ENCODE measurements at regions not wholly inside any gene's neighbourhood (a gene's known extent, or its start where the extent isn't known, plus 50 kb on each side); places are given as distances from the start of the nearest gene placed in this dataset.

GRCh38 chr7:110337646-110338045 lies 753.3 kb upstream of the LRRN3 start:
- DNase-seq = no peak

GRCh38 chr7:110347081-110347480 lies 743.8 kb upstream of the LRRN3 start:
- no peak for DNase-seq

DNA sequence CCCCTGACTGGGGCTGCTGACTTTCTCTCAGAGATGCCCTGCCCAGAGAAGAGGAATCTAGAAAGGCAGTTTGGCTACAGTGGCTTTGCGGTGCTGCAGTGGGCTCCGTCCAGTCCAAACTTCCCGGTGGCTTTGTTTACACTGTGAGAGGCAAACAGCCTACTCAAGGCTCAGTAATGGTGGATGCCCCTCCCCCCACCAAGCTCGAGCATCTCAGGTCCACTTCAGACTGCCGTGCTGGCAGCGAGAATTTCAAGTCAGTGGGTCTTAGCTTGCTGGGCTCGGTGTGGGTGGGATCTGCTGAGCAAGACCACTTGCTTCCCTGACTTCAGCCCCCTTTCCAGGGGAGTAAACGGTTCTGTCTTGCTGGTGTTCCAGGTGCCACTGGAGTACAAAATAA lies 734.5 kb upstream of the LRRN3 start:
- no peak for DNase-seq

DNA sequence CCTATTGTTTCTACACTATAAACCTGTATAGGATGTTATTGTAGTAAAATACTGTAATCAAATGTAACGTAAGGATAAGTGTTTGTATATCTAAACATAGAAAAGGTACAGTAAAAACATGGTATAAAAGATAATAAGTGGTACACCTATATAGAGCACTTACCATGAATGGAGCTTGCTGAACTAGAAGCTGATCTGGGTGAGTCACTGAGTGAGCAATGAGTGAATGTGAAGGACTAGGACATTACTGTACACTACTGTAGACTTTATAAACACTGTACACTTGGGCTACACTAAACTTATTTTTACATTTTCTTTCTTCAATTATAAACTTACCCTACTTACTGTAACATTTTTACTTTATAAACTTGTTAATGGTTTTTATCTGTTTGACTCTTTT lies 732.9 kb upstream of the LRRN3 start:
- no peak for DNase-seq

GRCh38 chr7:110371709-110372108 lies 719.2 kb upstream of the LRRN3 start:
- no peak for DNase-seq

GRCh38 chr7:110372685-110373084 lies 718.2 kb upstream of the LRRN3 start:
- no peak for DNase-seq

DNA sequence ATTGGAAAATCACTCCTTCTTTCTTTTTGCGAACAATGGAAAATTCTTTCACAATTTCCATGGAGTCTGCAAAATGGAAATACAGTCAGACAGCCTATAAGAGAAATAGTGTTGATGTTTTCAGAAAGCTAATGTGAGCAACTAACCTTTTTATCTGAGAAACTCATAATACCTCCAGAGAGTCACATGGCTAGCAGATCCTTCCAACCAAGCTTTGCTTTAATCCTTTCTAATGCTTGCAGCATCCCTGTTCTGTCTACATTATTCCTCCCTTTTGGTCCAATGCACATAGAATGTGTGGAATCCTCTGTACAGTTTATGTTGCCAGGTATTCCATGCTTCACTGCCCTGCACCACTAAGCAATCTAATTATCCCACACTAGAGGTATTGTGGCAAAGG lies 717.5 kb upstream of the LRRN3 start:
- DNase-seq = no peak

- DNase-seq = no peak
These were observed 717.1 kb upstream of the LRRN3 start for GRCh38 chr7:110373859-110374258.

DNA sequence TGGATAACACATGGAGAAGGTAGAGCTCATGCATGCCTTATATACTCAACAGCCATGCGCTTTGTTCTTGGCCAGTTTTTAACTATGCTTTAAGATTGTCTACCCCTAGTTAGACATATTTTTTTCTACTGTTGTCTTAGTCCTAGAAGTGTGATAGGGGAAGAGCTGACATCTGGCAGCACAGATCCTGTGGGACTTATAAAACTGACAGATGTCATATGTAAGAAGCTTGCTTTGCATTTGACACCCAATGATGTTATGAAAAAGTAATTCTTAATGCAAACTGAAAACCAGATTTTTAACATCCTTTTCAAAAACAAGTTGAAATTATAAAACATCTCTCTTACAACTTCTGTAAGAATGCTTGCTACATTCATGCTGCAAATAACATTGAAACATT lies 715.9 kb upstream of the LRRN3 start:
- no peak for DNase-seq

- no peak for DNase-seq
These were observed 708.2 kb upstream of the LRRN3 start for GRCh38 chr7:110382736-110383135.

GRCh38 chr7:110386006-110386405 lies 704.9 kb upstream of the LRRN3 start:
- DNase-seq = no peak

DNA sequence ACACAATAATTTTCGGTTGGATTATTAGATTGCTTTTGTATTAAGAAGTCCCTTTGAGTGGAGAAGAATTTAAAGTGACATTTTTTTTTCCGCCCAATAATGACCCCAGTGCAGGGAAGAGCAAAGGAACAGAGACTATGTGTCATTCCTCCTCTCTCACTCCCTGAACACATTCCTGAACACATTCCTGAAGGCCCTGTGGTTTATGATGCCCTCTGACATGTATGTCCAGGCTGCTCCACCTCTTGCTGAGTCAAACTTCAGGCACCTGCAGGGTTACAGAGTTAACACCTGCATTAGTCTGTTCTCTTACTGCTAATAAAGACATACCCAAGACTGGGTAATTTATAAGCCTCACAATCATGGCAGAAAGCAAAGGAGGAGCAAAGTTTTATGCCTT lies 704.0 kb upstream of the LRRN3 start:
- no peak for DNase-seq

DNA sequence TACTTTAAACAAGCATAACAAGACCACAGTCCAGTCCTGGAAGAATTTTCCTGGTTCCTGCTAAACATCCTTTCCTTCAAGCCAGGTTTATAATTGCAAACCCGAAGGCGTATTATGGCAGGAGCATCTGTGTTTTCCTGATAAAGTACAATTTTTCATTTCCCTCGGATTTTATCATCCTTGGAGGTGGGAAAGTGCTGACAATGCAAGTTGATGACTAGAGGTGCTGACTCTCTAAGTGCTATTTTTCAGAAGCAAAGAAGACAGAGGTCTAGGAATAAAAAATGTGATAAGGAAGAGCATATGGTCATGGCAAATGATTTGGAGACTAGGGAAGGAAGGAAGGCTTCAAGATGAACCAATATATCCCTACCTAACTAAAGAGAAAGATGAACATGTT lies 703.2 kb upstream of the LRRN3 start:
- no peak for DNase-seq

DNA sequence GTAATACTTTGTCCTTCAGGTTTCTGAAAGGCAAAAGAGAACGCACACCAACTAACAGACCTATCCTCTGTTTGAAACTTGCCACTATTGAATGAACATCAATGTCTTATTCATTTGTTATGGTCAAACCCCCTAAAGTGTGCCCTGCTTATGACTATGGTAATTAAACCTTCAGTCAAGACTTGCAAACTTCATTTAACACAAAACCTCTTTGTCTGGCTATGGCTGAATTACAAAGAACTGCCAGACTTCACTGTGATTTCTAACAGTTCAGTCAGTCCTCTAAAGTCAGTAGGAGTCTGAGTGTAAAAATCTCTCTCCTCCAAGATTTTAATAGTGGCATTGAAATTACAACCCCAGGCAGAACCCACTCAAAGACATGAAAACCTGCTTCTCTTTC lies 702.5 kb upstream of the LRRN3 start:
- DNase-seq = no peak

DNA sequence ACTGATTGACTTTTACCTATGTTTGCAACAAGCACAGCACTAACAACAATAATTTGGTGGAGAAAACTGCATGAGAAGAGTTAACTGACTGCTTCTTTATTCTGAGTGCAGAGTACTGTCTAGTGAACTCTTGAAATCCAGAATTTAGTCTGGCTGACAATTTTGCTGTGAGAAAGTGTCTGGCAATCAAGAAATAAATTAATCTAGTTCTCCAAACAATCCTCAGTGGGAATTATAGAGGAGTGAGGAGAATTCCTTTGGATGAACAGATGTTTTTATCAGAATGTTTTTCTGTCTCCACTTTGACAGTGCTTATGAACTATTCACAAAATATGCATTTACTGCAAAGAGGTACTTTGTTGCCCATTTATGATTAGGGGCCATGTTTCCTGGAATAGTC lies 694.9 kb upstream of the LRRN3 start:
- no peak for DNase-seq

- no peak for DNase-seq
These were observed 692.8 kb upstream of the LRRN3 start for GRCh38 chr7:110397927-110398660.

DNA sequence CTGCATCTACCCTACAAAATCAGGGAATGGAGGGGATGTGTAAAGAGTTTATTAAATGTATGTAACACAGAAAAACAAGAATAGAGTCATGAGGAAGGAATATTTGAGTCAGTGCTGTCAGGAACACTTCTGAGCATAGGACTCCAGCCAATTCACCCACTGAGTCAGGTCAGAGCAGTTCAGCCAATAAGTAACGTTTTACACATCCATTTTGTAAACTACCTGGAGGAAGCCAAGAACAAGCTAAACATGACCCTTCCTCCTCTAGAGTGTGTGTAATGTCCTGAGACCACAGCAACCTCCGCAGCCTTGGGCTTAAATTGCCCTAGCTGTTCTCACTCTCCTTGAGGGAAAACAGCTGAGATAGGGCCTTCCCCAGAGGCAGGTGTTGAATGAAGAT lies 691.5 kb upstream of the LRRN3 start:
- DNase-seq = no peak

- DNase-seq = no peak
These were observed 690.5 kb upstream of the LRRN3 start for GRCh38 chr7:110400411-110400810.

- no peak for DNase-seq
These were observed 683.7 kb upstream of the LRRN3 start for GRCh38 chr7:110407242-110407641.

DNA sequence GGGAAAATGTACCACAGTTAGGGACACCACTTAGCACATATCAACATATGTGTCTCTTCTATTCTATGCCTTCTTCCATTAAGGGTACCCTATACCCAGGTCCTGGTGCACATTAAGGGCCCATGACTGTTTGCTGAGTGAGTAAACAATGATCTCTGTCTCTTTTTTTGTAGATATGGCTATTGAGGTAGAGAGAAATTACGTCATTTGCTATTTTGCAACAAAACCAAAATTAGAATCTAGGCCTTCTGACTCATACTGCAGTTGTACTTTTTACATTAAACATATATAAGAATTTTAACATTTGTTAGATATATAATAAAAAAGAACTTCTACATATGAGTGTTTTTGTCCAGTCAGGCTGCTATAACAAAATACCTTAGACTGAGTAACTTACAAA lies 683.2 kb upstream of the LRRN3 start:
- DNase-seq = no peak

- no peak for DNase-seq
These were observed 678.3 kb upstream of the LRRN3 start for GRCh38 chr7:110412614-110413013.

DNA sequence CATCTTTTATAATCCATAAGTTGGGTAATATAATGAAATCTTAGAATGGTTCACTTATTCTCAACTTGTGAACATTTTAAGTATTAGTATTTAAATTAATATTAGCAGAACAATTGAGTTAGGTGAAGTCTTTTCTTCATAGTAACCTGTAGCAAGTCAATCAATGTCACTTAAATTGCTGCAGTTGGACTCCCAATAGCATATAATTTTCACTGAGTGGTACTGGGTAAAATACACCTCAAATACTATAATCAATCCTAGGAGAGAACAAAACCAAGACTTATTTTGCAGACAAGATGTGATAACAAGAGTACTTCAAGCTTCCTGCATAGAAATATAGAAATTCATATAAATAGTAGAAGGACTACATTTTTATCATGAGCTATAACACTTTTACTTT lies 677.9 kb upstream of the LRRN3 start:
- DNase-seq = no peak

DNA sequence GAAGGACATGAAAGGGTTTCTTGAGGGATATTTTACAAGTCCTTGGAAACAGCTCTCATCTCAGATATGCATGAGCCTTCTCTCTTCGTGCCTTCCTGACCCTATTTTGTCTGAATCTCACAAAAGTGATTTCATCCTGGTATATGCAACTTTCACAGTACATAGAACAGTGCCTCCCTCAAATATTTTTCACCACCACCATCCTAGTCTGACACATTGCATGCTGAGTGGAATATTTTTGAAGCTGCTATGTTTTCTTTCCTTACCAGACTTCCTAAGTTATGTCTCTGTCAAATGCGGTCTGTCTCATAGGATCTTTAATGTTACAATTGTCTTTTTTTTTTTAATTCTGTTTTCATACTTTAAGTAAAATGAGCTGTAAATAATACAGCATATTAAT lies 673.3 kb upstream of the LRRN3 start:
- no peak for DNase-seq

DNA sequence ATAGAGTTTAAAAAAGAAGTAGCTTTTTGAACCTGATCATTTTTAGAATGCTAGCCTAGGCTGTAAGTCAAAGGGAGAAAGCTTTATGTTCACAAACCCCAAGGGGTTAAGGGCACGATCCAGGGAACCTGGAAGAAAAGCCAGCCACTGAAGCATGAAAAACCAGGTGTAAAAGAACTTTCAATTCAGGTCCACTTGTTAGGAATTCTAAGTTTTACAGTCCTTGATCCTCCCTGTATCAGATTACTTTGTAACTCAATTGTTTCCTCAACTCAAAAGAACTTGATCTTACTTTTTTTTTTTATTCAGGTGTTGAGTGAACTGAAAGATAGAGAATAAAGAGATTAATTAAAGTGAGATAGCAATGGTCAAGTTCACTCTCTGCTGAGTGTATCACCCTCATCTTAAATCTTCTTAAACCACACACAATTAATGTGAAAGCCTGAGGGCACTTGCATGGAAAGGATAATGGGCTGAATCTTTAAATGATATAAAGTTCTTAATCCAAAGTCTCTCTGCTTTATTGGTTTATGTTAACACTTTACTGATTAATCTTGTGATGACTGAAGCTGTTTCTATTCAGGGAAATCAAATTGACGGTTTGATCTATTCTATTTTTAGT lies 672.2 kb upstream of the LRRN3 start:
- DNase-seq = no peak

GRCh38 chr7:110420788-110421187 lies 670.1 kb upstream of the LRRN3 start:
- no peak for DNase-seq

Measured in activated naive CD4-positive, alpha-beta T cell treated with anti-CD3 and anti-CD28 coated beads, Interleukin-2, amount 50 U/mL, for 16 hours (primary cell).